T-helper 1 cell treated with Interleukin-12 subunit alpha and Interleukin-12 subunit beta and Interleukin-4 antibody, amounts not matched to agents 30 ng/mL and 1 ng/mL, for 36 hours (primary cell): ENCODE measurements at regions not wholly inside any gene's neighbourhood (a gene's known extent, or its start where the extent isn't known, plus 50 kb on each side); places are given as distances from the start of the nearest gene placed in this dataset.

Source experiments
- intact Hi-C: fragments of 100-400 bp; cut with micrococcal nuclease; formaldehyde crosslinking; loops from one replicate; pipeline ENCODE4 v1.15.1; 2024

DNA sequence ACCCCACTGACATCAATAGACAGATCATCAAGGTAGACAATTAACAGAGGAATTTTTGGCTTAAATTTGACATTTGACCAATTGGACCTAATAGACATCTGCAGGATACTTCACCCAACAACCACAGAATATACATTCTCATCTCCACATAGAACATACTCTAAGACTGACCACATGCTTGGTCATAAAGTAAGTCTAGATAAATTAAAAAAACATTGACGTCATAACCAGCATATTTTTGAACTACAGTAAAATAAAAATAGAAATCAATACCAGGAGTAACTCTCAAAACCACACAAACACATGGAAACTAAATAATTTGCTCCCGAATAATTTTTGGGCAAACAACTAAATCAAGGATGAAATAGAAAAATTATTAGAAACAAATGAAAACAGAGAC lies 205.7 kb downstream of the REEP3 start:
- intact Hi-C loops: loop anchor here (10.0 kb wide), 2 partner anchors 262 to 1462 kb away; partner anchors contain the start of genes JMJD1C and RTKN2

DNA sequence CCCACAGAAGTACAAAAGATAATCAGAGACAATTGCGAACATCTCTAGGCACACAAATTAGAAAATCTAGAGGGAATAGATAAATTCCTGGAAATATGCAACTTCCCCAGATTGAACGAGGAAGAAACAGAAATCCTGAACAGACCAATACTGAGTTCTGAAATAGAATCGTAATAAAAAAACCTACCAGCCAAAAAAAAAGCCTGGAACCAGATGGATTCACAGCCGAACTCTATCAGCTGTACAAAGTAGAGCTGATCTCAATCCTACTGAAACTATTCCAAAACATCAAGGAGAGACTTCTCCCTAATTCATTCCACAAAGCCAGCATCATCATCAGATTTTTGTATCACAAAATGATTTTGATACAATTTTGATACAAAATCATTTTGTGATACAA lies 206.4 kb downstream of the REEP3 start:
- intact Hi-C loops: loop anchor here (10.0 kb wide), 2 partner anchors 263 to 1463 kb away; partner anchors contain the start of genes JMJD1C and RTKN2

DNA sequence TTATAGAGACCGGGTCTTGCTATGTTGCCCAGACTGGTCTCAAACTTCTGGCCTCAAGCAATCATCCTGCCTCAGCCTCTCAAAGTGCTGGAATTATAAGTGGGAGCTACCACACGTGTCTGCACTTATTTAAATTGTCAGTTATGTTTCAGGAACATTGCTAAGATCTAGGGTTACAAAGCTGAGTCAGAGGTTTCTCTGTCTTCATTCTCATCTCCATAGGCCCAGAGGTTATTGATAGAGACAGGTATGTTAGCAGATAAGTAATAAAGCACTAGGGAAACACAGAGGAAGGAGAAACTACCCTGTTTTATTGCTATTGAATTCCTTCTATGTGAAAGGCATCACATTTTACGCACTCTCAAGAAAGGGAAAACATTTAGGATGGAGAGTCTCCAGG lies 214.1 kb downstream of the REEP3 start:
- intact Hi-C loops: no loop called here

DNA sequence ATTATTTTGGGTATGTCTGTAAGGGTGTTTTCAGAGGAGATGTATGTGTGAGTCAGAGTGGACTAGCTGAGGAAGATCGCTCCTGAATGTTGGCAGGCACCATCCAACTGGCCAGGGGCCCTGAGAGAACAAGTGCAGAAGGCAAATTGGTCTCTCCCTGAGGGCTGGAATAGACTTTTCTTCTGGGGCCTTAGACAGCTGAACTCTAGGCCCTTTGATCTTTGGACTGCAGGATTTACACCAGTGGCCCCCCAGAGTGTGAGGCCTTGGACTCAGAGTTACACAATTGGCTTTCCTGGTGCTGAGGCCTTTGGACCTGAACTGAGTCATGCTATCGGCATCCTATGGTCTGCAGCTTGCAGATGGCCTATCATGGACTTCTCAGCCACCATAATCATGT lies 217.2 kb downstream of the REEP3 start:
- intact Hi-C loops: no loop called here

DNA sequence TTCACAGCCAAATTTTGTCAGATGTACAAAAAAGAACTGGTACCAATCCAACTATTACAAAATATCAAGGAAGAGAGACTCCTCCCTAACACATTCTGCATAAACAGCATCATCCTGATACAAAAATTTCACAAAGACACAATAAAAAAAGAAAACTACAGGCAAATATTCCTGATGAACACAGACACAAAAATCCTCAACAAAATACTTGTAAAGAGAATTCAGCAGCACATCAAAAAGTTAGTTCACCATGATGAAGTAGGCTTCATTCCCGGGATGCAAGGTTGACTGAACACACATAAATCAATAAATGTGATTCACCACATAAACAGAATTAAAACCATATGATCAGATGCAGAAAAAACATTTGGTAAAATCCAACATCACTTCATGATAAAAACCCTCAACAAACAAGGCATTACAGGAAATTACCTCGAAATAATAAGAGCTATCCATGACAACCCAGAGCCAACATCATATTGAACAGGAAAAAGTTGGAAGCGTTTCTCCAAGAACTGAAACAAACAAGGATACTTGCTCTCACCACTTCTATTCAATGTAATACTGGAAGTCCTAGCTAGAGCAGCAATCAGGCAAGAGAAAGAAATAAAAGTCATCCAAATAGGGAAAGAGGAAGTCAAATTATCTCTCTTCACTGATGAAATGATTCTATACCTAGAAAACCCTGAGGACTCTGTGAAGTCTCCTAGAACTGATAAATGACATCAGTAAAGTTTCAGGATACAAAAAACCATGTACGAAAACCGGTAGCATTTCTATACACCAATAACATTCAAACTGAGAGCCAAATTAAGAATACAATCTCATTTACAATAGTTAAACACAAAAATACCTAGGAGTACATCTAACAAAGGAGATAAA lies 223.1 kb downstream of the REEP3 start:
- intact Hi-C loops: no loop called here

DNA sequence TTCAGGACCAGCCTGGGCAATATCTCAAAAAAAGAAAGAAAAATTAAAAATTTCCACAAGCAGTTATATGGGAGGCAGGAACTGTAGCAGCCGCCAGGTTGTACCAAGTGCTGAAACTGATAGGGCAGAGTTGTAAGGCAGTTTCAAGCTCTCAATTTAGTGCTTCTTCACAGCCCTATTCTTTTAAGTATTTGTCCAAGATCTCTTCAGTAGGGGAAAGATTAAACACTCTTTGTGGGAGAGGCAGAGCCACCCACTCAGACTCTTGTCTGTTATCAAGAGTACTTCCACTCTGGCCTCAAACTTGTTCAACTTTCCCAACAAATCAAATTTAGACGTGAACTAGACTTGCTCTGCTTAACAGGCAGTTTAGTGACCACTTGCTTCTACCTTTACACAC lies 228.7 kb downstream of the REEP3 start:
- intact Hi-C loops: no loop called here

DNA sequence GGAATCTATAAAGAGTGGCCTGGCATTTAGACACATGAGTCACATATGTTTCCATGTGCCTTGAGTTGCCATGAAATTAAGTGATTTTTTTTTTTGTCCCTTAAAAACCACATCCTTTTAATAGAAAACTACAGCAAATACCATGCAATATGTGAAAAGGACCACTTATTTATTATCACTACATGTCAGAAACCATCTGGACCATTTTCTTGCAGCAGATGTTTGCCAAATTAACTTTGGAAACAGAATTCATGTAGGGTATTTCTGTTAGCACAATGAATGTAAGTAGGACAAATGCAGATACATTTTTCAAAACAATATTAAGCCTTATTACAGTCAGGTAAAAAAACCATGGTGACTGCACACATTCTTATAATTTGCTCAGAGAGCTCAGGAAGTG lies 230.6 kb downstream of the REEP3 start:
- intact Hi-C loops: no loop called here

DNA sequence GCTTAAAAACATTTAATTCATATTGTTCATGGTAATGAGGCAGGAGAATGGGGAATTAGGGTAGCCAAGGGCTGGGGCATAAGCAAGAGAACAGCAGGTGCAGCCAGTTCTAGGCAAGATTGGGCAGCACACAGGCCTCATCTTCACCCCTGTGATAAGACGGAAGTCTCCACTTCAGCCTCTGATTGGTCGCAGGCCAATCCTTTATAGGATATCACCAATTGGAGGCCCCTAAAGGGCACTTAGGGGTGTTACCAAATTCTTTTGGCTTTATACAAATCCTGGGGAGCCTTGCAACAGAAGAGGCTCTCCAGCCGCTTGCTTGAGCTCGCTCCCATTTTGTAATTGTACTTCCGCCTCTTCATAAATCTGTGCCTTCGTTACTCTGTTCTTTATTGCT lies 231.1 kb downstream of the REEP3 start:
- intact Hi-C loops: no loop called here

DNA sequence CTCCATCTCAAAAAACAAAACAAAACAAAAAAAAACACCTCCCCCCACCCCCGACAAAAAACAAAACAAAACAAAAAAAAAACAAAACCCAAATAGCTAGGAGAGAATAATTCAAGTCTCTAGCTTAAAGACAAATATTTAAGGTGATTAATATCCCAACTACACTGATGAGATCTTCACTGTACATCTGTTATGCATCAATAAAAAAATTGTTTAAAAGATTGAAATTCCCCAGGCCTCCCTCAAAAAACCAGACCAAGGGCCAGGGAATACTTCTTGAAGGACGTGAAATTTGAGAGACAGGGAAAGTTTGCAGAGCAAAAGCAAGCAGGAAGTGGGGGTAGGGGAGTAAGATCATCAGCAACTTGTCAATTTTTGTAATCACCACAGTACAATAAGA lies 232.6 kb downstream of the REEP3 start:
- intact Hi-C loops: no loop called here

DNA sequence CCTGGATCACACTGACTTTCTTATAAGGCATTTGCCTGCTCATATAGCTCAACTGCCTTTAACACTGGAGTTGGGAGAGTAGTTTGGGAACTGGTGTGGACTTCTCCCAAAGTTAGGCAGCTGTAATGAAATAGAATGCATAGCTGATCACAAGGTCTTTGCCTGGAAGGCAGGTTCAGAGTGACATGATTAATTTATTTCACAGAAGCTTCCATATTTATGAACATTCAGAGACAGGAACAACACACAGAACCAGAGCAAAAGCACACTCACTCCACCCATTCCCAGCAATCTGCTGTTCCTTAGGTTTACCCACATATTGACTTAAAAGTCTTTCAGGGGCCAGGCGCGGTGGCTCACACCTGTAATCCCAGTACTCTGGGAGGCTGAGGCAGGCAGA lies 234.2 kb downstream of the REEP3 start:
- intact Hi-C loops: no loop called here

DNA sequence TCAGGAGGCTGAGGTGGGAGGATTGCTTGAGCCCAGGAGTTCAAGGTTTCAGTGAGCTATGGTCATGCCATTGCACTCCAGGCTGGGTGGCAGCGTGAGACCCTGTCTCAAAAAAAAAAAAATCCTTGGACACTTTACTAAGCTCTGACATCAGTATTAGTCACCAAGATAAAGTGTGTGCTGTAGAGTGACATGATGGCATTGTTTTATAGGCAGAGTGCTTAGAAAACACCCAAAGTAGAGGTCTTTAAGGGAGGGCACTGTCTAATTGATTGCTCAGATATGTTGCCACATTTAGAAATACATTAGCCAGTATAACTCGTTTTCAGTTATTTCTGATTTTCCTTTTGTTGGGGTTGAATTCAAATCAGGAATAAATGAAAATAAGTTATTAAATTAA lies 235.9 kb downstream of the REEP3 start:
- intact Hi-C loops: no loop called here

DNA sequence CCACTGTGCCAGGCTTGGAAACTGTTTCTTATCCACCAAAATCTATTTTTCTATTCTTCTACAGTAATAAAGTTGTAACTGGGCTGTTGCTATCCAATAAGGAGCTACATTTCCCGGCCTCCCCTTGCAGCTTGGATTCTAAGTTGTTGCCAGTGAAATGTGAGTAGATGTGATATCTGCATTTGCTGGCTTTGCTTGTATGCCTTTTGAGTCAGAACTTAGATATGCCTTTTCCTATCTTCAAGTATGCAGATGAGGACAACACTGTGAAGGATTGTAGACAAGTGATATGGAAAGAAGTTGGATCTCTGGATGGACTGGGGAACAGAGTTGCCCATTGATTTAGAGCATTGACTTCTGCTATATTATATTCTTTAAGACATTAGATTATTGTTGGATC lies 236.9 kb downstream of the REEP3 start:
- intact Hi-C loops: no loop called here

DNA sequence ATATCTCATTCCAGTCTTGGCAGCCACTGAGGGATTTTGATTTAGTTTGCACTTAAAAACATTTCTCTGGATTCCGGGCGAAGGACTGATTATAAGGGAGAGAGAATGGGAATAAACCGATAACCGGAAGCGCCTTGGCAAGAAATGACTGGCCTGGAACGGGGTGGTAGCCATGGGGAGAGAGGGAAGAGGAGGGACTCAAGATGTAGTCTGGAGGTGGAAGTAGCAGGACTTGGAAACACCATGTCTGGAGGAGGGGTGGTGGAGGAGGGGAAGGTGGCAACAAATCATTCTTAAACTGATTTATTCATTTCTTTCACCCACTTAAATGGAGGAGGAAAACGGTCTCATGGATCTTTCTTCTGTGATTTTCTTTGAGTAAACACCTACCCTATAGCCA lies 238.1 kb downstream of the REEP3 start:
- intact Hi-C loops: no loop called here

DNA sequence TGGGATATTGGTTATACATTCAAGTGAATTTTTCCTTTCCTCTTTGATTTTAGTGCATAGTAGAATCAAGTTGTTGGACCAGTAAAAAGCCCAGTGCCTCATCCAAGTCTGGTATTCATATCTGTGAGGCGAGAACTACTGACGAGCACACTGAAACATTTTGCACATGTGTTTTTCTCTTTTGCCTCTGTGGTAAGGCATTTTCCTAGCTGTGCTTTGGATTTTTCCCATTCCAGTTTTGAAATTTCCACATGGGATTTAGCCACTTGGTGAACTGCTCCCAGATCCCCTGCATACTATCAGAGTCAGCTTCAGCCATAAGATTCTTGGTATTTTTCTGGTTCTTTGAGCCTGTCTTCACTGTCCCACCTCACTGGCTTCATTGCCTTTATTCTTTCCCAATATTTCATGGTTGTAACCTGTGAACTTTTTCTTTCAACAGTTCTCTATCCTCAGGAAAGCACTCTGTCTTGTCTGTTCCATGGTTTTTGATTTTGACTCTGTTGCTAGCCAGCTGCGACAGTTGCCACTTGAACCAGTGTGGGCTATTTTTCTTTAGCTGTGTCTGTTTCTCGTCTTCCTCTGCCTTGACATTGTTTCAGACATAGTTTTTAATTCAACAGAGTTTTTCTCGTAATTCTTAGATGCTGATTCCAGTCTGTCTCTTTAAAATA lies 239.0 kb downstream of the REEP3 start:
- intact Hi-C loops: no loop called here

DNA sequence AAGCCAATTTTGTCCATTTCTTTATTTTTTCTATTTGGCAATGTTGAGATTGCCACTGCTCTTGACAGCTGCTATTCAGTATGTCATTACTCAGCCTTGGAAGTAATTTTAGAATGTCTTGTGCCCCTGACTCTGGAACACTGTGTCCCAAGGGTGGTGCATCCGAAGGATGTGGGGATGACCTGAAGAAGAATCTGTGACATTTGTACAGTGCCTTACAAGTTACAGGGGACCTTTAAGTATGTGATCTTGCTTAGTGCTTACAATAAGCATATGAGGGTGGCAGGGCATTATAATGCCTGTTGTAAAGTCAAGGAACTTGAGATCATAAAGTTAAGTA lies 239.5 kb downstream of the REEP3 start:
- intact Hi-C loops: no loop called here

DNA sequence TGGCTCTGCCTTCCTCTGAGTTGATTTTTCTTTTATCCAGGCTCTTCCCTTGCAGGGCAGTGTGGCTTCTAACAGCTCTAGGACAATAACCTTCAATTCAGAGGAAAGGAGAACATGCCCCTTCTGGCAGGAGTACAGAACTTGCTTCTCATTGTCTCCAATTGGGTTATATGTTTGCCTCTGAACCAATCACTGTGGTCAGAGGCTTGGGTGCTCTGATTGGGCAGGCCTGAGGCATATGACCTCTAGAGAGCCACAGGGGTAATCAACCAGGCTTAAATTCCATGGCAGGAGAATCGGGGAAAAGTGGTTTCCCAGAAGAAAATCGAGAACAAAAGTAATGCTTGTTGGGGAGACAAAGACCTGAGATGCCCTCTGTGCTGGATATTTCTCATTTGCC lies 240.0 kb downstream of the REEP3 start:
- intact Hi-C loops: no loop called here

DNA sequence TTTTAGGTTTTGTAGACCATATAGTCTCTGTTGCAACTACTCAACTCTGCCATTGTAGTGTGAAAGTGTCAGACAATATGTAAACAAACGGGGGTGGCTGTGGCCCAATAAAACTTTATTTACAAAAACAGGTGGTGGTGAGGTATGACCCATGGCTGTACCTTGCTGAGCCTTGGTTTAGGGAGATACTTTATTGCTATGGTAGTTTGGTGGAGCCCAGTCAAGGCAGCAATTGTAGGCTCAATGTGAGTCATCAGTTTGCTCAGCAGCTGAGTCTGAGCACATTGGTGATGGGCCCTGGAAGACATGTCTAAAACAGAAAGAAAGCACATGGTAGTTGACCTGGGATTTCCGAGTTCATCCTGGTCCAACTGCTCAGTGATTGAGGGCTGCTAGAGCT lies 242.5 kb downstream of the REEP3 start:
- intact Hi-C loops: no loop called here

DNA sequence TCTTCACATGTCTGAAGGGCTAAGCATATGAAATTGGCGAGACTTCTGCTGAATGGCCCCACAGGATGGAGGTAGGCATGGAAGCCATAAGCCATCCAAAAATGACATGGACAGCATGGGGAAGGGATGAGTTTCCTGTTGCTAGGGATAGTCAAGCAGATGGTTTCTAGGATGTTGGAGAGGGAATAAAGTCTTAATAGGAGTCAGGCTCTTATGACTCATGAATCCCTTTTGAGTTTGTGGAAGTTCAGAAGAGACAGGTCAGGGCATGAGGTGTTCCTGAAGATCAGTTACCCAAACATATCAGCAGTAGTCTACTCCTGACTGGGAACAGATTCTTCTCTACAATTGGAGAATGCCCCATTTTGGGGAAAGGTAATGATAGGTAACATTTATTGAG lies 243.9 kb downstream of the REEP3 start:
- intact Hi-C loops: no loop called here

DNA sequence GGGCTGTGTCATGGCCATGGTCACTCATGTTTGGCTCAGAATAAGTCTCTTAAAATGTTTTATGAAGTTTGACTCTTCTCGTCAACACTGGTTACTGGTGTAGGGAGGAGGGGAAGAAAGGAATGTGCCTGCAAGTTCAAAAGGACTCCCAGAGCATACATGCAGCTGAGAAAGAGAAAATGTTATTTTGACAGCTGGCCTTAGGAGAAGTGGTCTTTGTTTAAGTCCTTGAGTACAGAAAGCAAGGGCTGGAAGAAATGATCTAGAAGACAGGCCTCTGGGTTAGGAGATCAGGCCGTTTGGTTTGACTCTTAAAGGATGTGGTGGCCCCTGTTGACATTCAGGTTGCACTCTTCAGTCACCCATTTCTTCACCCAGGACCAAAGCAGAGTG lies 245.5 kb downstream of the REEP3 start:
- intact Hi-C loops: loop anchor here (2.0 kb wide), 1 partner anchor 600 kb away; no protein-coding TSS in a partner anchor

DNA sequence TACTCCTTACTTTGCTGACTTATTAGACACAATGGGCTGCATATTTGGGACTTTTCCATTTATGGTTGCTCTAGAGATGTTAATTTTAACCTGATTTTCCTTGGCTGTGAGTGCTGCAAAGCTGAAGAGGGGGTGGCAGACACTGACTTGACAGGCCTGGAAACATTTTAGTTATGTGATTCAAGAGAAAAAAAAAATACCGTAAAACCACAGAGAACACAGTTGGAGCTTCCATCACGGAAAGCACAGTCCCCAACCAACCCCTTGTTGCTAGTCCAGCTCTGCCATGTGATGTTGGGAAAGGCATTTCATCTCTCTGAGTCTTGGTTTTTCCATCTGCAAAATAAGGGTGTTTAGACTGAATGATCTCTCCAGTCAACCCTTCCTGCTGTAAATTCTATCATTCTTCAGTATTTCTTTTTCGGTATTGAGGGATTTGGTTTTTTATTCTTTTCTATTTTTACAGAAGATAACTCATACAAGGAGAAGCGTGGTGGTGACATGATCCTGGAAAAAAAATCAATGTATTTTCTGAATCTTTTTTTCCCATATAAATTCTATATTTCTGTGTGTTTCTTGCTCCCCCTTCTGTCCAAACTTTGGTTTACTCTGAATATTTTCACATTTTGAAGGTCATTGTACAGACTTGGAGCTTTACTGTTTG lies 246.1 kb downstream of the REEP3 start:
- intact Hi-C loops: loop anchor here (2.0 kb wide), 1 partner anchor 600 kb away; no protein-coding TSS in a partner anchor

DNA sequence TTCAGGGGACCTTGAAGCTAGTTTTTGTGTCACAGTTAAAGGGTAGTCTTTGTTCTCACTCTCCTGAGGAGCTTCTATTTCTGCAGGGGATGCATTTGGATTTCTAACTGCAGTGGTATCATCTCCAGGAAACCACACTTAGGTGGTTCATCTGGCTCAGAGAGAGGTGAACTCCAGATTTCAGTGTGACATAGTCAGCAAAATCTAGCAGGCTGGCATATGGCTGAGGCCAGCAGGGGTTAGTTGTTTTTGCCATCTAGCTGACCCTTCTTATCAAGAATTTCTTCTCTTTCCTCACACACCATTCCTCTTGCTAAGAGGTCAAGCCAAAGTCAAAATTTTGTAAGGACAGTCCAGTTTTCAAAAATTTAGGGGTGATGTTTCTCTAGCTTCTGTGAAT lies 248.2 kb downstream of the REEP3 start:
- intact Hi-C loops: no loop called here

DNA sequence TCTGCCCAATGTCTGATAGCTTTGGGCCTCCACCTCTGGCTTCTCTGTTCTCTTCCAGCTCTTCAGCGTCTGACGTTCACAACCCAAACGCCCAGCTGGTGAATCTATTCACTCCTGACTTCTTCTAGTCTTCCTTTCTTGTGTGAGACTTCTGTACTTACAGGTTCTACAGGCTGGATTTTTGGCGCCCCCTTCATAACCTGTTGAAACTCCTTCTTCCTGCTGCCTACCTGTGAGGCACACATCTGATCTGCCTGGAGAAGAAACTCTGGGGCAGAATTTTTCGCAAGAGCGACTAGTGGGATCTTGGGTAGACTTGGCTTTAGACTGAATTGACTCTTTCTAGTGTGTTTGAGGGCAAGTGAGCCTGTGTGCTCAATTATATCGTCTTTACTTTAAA lies 249.3 kb downstream of the REEP3 start:
- intact Hi-C loops: no loop called here
